ENCODE measurements at regions not wholly inside any gene's neighbourhood (a gene's known extent, or its start where the extent isn't known, plus 50 kb on each side); places are given as distances from the start of the nearest gene placed in this dataset.

- peaks cover 4 to 8% of the 10 kb centered on the region in 2 donors for H3K4me1 ChIP-seq (ENCODE audit: control insufficient read depth in 1 of 2, insufficient read depth in 2 of 2, low read length in 2 of 2)
- no peak overlapping the region for H3K4me3 ChIP-seq (ENCODE audit: low read depth in 1 of 2, low read length in 2 of 2)
- no peaks in the 10 kb centered on the region for H3K27me3 ChIP-seq (ENCODE audit: control insufficient read depth in 1 of 2, insufficient read depth in 2 of 2, low read length in 2 of 2)
- no peaks in the 10 kb centered on the region for H3K36me3 ChIP-seq (ENCODE audit: control insufficient read depth in 1 of 2, insufficient read depth in 2 of 2, low read length in 2 of 2)
- no peak overlapping the region for H3K27ac ChIP-seq (ENCODE audit: low read depth, low read length)
- no peak overlapping the region for H3K9ac ChIP-seq (ENCODE audit: low read depth in 1 of 2, low read length in 2 of 2)
- no peaks in the 10 kb centered on the region for H3K9me3 ChIP-seq (ENCODE audit: control insufficient read depth in 1 of 2, low read length in 2 of 2)
Measured at GRCh38 chr12:19021240-19021639, 108.3 kb upstream of the PLEKHA5 start.

GRCh38 chr12:19021646-19022045 lies 107.9 kb upstream of the PLEKHA5 start:
- Histone ChIP-seq H3K36me3 (ENCODE audit: control insufficient read depth in 1 of 2, insufficient read depth in 2 of 2, low read length in 2 of 2) (no peaks in the 10 kb centered on the region), H3K9ac (ENCODE audit: low read depth in 1 of 2, low read length in 2 of 2) (no peak overlapping the region), H3K27me3 (ENCODE audit: control insufficient read depth in 1 of 2, insufficient read depth in 2 of 2, low read length in 2 of 2) (no peaks in the 10 kb centered on the region), H3K9me3 (ENCODE audit: control insufficient read depth in 1 of 2, low read length in 2 of 2) (no peaks in the 10 kb centered on the region), H3K27ac (ENCODE audit: low read depth, low read length) (no peak overlapping the region), H3K4me3 (ENCODE audit: low read depth in 1 of 2, low read length in 2 of 2) (no peak overlapping the region), H3K4me1 (ENCODE audit: control insufficient read depth in 1 of 2, insufficient read depth in 2 of 2, low read length in 2 of 2) (peaks cover 4 to 8% of the 10 kb centered on the region in 2 donors)

DNA sequence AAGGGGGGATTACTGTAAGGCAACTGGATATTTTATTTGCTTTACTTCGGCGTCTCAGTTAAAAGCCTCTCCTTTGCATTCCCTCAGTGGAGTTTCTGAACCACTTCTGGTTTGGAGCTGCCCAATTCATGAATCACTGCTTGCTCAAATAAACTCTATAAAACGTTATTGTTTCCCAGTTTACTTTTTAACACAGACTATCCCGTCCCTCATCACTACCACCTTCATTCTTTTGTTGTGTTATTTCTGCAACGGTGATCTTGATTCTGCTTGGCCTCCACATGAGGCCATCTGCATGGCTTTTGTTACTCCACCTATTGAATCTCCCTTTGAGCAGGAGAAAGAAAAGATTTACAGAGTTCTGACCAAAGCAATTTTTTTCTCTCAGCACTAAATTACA lies 104.0 kb upstream of the PLEKHA5 start:
- H3K9ac ChIP-seq (ENCODE audit: low read depth in 1 of 2, low read length in 2 of 2), result no peak overlapping the region
- H3K9me3 ChIP-seq (ENCODE audit: control insufficient read depth in 1 of 2, low read length in 2 of 2), result no peaks in the 10 kb centered on the region
- peaks cover 4 to 8% of the 10 kb centered on the region in 2 donors for H3K4me1 ChIP-seq (ENCODE audit: control insufficient read depth in 1 of 2, insufficient read depth in 2 of 2, low read length in 2 of 2)
- no peaks in the 10 kb centered on the region for H3K36me3 ChIP-seq (ENCODE audit: control insufficient read depth in 1 of 2, insufficient read depth in 2 of 2, low read length in 2 of 2)
- no peaks in the 10 kb centered on the region for H3K27me3 ChIP-seq (ENCODE audit: control insufficient read depth in 1 of 2, insufficient read depth in 2 of 2, low read length in 2 of 2)
- H3K4me3 ChIP-seq (ENCODE audit: low read depth in 1 of 2, low read length in 2 of 2), result no peak overlapping the region
- H3K27ac ChIP-seq (ENCODE audit: low read depth, low read length), result no peak overlapping the region

- no peaks in the 10 kb centered on the region for H3K27me3 ChIP-seq (ENCODE audit: control insufficient read depth in 1 of 2, insufficient read depth in 2 of 2, low read length in 2 of 2)
- no peaks in the 10 kb centered on the region for H3K9me3 ChIP-seq (ENCODE audit: control insufficient read depth in 1 of 2, low read length in 2 of 2)
- H3K9ac ChIP-seq (ENCODE audit: low read depth in 1 of 2, low read length in 2 of 2), result no peak overlapping the region
- H3K4me1 ChIP-seq (ENCODE audit: control insufficient read depth in 1 of 2, insufficient read depth in 2 of 2, low read length in 2 of 2), result peaks cover 4 to 8% of the 10 kb centered on the region in 2 donors
- H3K27ac ChIP-seq (ENCODE audit: low read depth, low read length), result no peak overlapping the region
- no peak overlapping the region for H3K4me3 ChIP-seq (ENCODE audit: low read depth in 1 of 2, low read length in 2 of 2)
- H3K36me3 ChIP-seq (ENCODE audit: control insufficient read depth in 1 of 2, insufficient read depth in 2 of 2, low read length in 2 of 2), result no peaks in the 10 kb centered on the region
Measured at GRCh38 chr12:19026034-19026433, 103.5 kb upstream of the PLEKHA5 start.

DNA sequence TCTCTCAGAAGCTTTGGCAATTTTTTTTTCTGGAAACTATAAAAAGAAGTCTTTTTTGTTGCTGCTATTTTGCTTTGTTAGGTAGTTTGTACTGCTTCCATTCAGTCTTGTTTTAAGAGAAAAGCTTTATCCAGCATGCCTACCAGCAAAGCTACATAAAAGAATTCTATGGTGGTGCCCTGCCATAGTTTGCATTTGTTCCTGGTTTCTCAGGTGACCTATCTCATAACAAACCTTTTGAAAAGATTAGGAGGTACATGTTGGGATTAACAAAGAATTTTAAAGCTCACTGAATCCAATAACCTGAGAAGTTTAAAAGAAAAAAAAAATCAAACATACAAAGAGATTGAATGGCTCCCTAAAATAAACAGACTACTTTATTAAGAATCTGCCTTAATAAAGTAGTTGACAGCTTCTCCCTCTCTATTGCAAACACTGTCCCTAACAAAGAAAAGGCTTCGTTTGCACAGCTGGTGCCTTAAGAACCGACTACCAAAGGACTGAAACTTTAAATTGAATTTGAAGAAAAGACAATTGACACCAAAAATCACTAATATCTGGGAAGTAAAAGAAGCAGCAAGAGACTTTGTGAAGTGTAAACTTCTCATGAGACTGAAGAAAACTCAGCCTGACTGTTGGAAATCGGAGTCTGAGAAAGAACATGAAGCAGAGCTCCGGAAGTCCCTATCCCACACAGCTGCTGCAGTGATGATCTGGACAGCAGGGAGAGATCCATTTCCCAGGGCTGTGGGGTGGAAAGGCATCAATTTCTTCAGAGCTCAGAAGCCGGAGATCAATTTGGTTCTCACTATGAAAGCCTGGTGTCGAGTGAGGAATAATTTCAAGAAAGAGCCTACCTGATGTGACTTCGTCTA lies 102.7 kb upstream of the PLEKHA5 start:
- H3K4me3 ChIP-seq (ENCODE audit: low read depth in 1 of 2, low read length in 2 of 2), result no peak overlapping the region
- no peaks in the 10 kb centered on the region for H3K9me3 ChIP-seq (ENCODE audit: control insufficient read depth in 1 of 2, low read length in 2 of 2)
- H3K36me3 ChIP-seq (ENCODE audit: control insufficient read depth in 1 of 2, insufficient read depth in 2 of 2, low read length in 2 of 2), result no peaks in the 10 kb centered on the region
- no peaks in the 10 kb centered on the region for H3K27me3 ChIP-seq (ENCODE audit: control insufficient read depth in 1 of 2, insufficient read depth in 2 of 2, low read length in 2 of 2)
- H3K9ac ChIP-seq (ENCODE audit: low read depth in 1 of 2, low read length in 2 of 2), result no peak overlapping the region
- H3K4me1 ChIP-seq (ENCODE audit: control insufficient read depth in 1 of 2, insufficient read depth in 2 of 2, low read length in 2 of 2), result peaks cover 0 to 3% of the 10 kb centered on the region in 2 donors
- H3K27ac ChIP-seq (ENCODE audit: low read depth, low read length), result no peak overlapping the region

GRCh38 chr12:19030180-19030579 lies 99.4 kb upstream of the PLEKHA5 start:
- H3K27ac ChIP-seq (ENCODE audit: low read depth, low read length), result no peak overlapping the region
- no peaks in the 10 kb centered on the region for H3K4me1 ChIP-seq (ENCODE audit: control insufficient read depth in 1 of 2, insufficient read depth in 2 of 2, low read length in 2 of 2)
- H3K9ac ChIP-seq (ENCODE audit: low read depth in 1 of 2, low read length in 2 of 2), result no peak overlapping the region
- no peak overlapping the region for H3K4me3 ChIP-seq (ENCODE audit: low read depth in 1 of 2, low read length in 2 of 2)
- no peaks in the 10 kb centered on the region for H3K27me3 ChIP-seq (ENCODE audit: control insufficient read depth in 1 of 2, insufficient read depth in 2 of 2, low read length in 2 of 2)
- peaks cover 0 to 6% of the 10 kb centered on the region in 2 donors for H3K9me3 ChIP-seq (ENCODE audit: control insufficient read depth in 1 of 2, low read length in 2 of 2)
- no peaks in the 10 kb centered on the region for H3K36me3 ChIP-seq (ENCODE audit: control insufficient read depth in 1 of 2, insufficient read depth in 2 of 2, low read length in 2 of 2)

GRCh38 chr12:19030603-19031002 lies 98.9 kb upstream of the PLEKHA5 start:
- H3K27ac ChIP-seq (ENCODE audit: low read depth, low read length), result no peak overlapping the region

DNA sequence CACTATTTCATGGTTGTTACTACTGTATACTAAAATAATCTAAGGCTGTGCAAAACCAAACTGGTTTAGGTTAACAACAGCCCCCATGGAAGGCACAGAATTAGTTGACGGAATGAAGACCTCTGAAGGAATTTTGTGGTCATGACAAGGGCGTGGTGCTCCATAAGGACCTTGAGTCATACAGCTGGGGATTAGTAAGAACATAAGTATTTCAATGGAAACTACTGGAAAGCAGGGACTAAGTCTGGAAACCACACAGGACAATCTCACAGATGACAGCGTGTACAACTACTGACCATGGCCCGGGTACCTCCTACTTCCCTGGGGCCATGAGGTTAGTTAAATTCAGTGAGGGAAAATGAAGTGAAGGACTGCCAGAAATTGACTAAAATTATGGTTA lies 98.5 kb upstream of the PLEKHA5 start:
- H3K9ac ChIP-seq (ENCODE audit: low read depth in 1 of 2, low read length in 2 of 2), result no peak overlapping the region

More at GRCh38 chr12:19030603-19031002, 98.9 kb upstream of the PLEKHA5 start:
- Histone ChIP-seq H3K36me3 (ENCODE audit: control insufficient read depth in 1 of 2, insufficient read depth in 2 of 2, low read length in 2 of 2) (no peaks in the 10 kb centered on the region), H3K9me3 (ENCODE audit: control insufficient read depth in 1 of 2, low read length in 2 of 2) (peaks cover 0 to 6% of the 10 kb centered on the region in 2 donors), H3K4me1 (ENCODE audit: control insufficient read depth in 1 of 2, insufficient read depth in 2 of 2, low read length in 2 of 2) (peaks cover 0 to 2% of the 10 kb centered on the region in 2 donors), H3K27me3 (ENCODE audit: control insufficient read depth in 1 of 2, insufficient read depth in 2 of 2, low read length in 2 of 2) (no peaks in the 10 kb centered on the region), H3K4me3 (ENCODE audit: low read depth in 1 of 2, low read length in 2 of 2) (no peak overlapping the region), H3K9ac (ENCODE audit: low read depth in 1 of 2, low read length in 2 of 2) (no peak overlapping the region)

GRCh38 chr12:19032826-19033225 lies 96.7 kb upstream of the PLEKHA5 start:
- H3K9ac ChIP-seq (ENCODE audit: low read depth in 1 of 2, low read length in 2 of 2), result no peak overlapping the region
- peaks cover 0 to 6% of the 10 kb centered on the region in 2 donors for H3K9me3 ChIP-seq (ENCODE audit: control insufficient read depth in 1 of 2, low read length in 2 of 2)
- no peak overlapping the region for H3K4me3 ChIP-seq (ENCODE audit: low read depth in 1 of 2, low read length in 2 of 2)
- H3K27me3 ChIP-seq (ENCODE audit: control insufficient read depth in 1 of 2, insufficient read depth in 2 of 2, low read length in 2 of 2), result no peaks in the 10 kb centered on the region
- peaks cover 0 to 4% of the 10 kb centered on the region in 2 donors for H3K4me1 ChIP-seq (ENCODE audit: control insufficient read depth in 1 of 2, insufficient read depth in 2 of 2, low read length in 2 of 2)
- no peaks in the 10 kb centered on the region for H3K36me3 ChIP-seq (ENCODE audit: control insufficient read depth in 1 of 2, insufficient read depth in 2 of 2, low read length in 2 of 2)
- no peak overlapping the region for H3K27ac ChIP-seq (ENCODE audit: low read depth, low read length)

More for the DNA sequence above, 98.5 kb upstream of the PLEKHA5 start:
- Histone ChIP-seq H3K27me3 (ENCODE audit: control insufficient read depth in 1 of 2, insufficient read depth in 2 of 2, low read length in 2 of 2) (no peaks in the 10 kb centered on the region), H3K36me3 (ENCODE audit: control insufficient read depth in 1 of 2, insufficient read depth in 2 of 2, low read length in 2 of 2) (no peaks in the 10 kb centered on the region), H3K4me3 (ENCODE audit: low read depth in 1 of 2, low read length in 2 of 2) (no peak overlapping the region), H3K9me3 (ENCODE audit: control insufficient read depth in 1 of 2, low read length in 2 of 2) (peaks cover 0 to 6% of the 10 kb centered on the region in 2 donors), H3K4me1 (ENCODE audit: control insufficient read depth in 1 of 2, insufficient read depth in 2 of 2, low read length in 2 of 2) (peaks cover 0 to 4% of the 10 kb centered on the region in 2 donors), H3K27ac (ENCODE audit: low read depth, low read length) (no peak overlapping the region)

- H3K9ac ChIP-seq (ENCODE audit: low read depth in 1 of 2, low read length in 2 of 2), result no peak overlapping the region
- peaks cover 0 to 6% of the 10 kb centered on the region in 2 donors for H3K9me3 ChIP-seq (ENCODE audit: control insufficient read depth in 1 of 2, low read length in 2 of 2)
- H3K36me3 ChIP-seq (ENCODE audit: control insufficient read depth in 1 of 2, insufficient read depth in 2 of 2, low read length in 2 of 2), result no peaks in the 10 kb centered on the region
- no peak overlapping the region for H3K4me3 ChIP-seq (ENCODE audit: low read depth in 1 of 2, low read length in 2 of 2)
- no peaks in the 10 kb centered on the region for H3K27me3 ChIP-seq (ENCODE audit: control insufficient read depth in 1 of 2, insufficient read depth in 2 of 2, low read length in 2 of 2)
- H3K27ac ChIP-seq (ENCODE audit: low read depth, low read length), result no peak overlapping the region
- peaks cover 0 to 4% of the 10 kb centered on the region in 2 donors for H3K4me1 ChIP-seq (ENCODE audit: control insufficient read depth in 1 of 2, insufficient read depth in 2 of 2, low read length in 2 of 2)
Measured at GRCh38 chr12:19033244-19033643, 96.3 kb upstream of the PLEKHA5 start.

Measured in duodenal mucosa (tissue), 2 donors.